AG09319 (cell line): ENCODE measurements at regions not wholly inside any gene's neighbourhood (a gene's known extent, or its start where the extent isn't known, plus 50 kb on each side); places are given as distances from the start of the nearest gene placed in this dataset.

Source experiments
- DNase-seq: peaks from one replicate; pipeline ENCODE4 v3.0.0-alpha.2; 2010; ENCODE audit warnings: low read depth; ENCODE audit errors: extremely low read depth
- CTCF ChIP-seq: IDR thresholded peaks from 2 replicates; pipeline ENCODE4 v1.5.1; 2011; ENCODE audit warnings: low read depth, mild to moderate bottlenecking, inconsistent platforms, low read length, moderate library complexity

GRCh38 chr2:118728984-118729383 lies 118.5 kb downstream of the EN1 start:
- no peak for TF ChIP-seq CTCF
- DNase-seq: no peak

GRCh38 chr2:118726821-118727220 lies 120.6 kb downstream of the EN1 start:
- TF ChIP-seq CTCF: no peak
- no peak for DNase-seq

GRCh38 chr2:118723394-118723793 lies 124.1 kb downstream of the EN1 start:
- DNase-seq: peak; percentile 22
- no peak for TF ChIP-seq CTCF

GRCh38 chr2:118722976-118723375 lies 124.5 kb downstream of the EN1 start:
- no peak for DNase-seq
- TF ChIP-seq CTCF: no peak

GRCh38 chr2:118721817-118722551 lies 125.5 kb downstream of the EN1 start:
- TF ChIP-seq CTCF: no peak

GRCh38 chr2:118720866-118721265 lies 126.6 kb downstream of the EN1 start:
- TF ChIP-seq CTCF: no peak
- DNase-seq: no peak

More at GRCh38 chr2:118721817-118722551, 125.5 kb downstream of the EN1 start:
- DNase-seq: no peak

GRCh38 chr2:118718921-118719320 lies 128.5 kb downstream of the EN1 start:
- no peak for DNase-seq

More at GRCh38 chr2:118718921-118719320, 128.5 kb downstream of the EN1 start:
- no peak for TF ChIP-seq CTCF
